Myocyte (in vitro differentiated cells): ENCODE measurements at regions not wholly inside any gene's neighbourhood (a gene's known extent, or its start where the extent isn't known, plus 50 kb on each side); places are given as distances from the start of the nearest gene placed in this dataset.

ENCODE experiments used
- DNase-seq: peaks from one replicate; pipeline ENCODE4 v3.0.0-alpha.2; 2012; ENCODE audit warnings: low read depth

DNA sequence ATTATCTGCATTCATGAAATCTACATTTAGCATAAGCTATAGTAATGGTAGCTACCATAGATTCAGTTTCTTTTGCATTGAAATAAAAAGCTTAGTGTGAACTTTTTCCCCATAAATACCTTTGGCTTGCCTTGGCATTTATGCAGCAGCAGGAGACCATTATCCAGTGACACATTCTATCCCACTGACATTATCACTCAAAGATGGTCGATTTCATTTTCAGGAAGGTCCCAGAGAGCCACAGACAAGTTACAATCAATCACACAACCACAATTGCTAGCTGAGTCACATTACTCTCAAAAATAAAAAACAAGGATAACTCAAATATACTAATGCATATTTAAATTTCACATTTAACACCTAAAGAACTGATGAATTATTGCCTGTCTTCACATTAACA, 512.7 kb upstream of the CDH2 start:
- no peak for DNase-seq

GRCh38 chr18:28684746-28685355, 507.9 kb upstream of the CDH2 start:
- no peak for DNase-seq

GRCh38 chr18:28682912-28683311, 506.0 kb upstream of the CDH2 start:
- no peak for DNase-seq

GRCh38 chr18:28669165-28669564, 492.2 kb upstream of the CDH2 start:
- DNase-seq, result no peak

DNA sequence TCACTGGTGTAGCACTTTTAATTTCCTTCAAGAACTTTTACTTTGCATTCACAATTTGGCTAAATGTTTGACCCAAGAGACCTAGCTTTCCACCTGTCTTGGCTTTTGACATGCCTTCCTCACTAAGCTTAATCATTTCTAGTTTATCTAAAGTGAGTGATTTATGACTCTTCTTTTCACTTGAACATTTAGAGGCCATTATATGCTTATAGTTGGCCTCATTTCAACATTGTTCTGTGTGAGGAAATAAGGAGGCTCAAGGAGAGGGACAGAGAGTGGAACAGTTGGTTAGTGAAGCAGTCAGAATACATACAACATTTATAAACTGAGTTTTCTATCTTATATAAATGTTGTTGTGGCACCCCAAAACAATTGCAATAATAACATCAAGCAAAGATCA, 489.3 kb upstream of the CDH2 start:
- no peak for DNase-seq

DNA sequence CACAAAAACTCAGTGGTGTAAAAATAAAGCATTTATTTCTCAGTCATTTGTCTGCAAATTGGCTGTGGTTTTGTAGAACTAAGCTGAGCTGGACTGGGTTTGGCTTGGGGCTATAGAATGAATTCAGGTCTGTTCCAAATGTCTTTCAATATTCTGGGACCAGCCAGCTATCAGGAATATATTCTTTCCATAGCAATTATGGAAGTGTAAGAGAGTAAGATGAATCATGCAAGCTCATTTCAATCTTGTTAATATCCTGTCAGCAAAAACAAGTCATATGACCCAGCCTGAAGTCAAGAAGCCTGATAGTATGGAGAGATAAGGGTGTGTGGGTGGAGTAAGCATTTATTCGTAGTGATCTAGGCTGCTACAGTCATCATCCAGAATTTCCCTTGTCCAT, 481.0 kb upstream of the CDH2 start:
- no peak for DNase-seq

- DNase-seq, result no peak
Measured at GRCh38 chr18:28652654-28653053, 475.7 kb upstream of the CDH2 start.

GRCh38 chr18:28651298-28651697, 474.4 kb upstream of the CDH2 start:
- no peak for DNase-seq

GRCh38 chr18:28650860-28651259, 473.9 kb upstream of the CDH2 start:
- no peak for DNase-seq

GRCh38 chr18:28647961-28648360, 471.0 kb upstream of the CDH2 start:
- DNase-seq, result no peak

DNA sequence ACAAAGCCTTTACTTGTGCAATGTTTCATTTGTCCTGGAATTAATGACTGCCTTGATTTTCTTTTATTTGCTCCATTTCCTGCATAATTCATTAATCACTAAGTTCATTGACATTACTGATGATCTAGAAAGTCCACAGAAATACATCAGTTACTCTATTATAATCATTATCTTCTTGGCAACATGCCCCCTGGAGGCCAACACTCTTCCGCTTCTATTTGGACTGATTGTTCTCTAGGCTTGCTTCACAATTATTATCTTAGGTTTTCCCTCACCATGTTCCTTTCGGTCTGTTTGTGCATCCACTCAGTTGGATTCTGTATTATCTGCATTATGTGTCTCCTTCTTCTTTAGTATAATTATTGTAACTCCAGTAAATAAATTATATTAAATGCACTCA, 461.0 kb upstream of the CDH2 start:
- no peak for DNase-seq

- DNase-seq, result no peak
Measured at GRCh38 chr18:28635530-28635929, 458.6 kb upstream of the CDH2 start.

DNA sequence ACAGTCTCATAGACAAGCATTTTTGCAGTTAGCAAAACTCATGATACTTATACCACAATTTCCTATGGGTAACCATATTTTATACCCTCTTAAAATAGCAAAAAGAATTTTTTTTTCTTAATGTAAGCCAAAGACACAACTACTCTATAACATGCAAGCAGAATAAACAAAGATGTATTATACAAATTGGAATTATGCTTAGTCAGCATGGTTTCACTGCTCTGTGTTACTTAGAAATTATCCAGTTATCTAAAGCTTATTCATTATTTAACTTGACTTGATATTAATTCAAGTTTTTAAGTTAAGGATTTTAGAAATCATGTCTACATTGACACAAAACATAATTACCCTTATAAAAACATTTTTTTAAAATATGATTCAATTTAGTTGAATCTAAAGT, 449.8 kb upstream of the CDH2 start:
- no peak for DNase-seq

DNA sequence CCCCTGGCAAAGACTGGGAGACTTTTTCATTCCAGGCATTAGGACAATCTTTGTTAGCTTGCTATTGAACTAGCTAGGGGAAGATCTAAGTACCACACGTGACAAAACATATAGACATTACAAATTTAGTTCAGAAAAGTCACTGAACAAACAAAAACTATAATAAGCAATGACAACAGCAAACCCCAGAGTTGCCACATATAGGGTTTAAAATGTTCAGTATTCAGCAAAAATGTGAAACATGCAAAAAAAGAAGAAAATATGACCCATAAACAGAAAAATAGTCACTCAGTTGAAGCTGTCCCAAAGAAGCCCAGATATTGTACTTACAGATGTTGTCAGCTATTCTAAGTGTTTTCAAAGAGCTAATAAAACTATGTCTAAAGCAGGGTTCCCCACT, 431.1 kb upstream of the CDH2 start:
- no peak for DNase-seq

DNA sequence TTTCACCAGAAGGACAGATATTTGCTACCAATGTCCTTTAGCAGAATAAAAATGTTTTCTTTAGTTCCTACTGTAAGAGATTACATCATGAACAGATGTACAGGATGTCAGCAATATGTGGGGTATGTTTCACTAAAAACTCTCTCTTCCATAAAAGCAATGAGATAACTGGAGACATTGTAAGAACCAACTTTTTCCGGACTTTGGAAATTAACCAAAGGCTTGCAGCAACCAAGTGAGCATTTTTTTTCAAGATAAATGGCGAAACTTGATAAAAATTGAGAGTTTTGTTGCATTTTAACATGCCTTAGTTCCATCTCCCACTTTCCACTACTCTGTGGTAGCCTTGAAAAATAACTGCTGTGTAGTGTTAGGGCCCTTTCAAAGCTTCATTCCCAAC, 429.8 kb upstream of the CDH2 start:
- DNase-seq, result no peak

DNA sequence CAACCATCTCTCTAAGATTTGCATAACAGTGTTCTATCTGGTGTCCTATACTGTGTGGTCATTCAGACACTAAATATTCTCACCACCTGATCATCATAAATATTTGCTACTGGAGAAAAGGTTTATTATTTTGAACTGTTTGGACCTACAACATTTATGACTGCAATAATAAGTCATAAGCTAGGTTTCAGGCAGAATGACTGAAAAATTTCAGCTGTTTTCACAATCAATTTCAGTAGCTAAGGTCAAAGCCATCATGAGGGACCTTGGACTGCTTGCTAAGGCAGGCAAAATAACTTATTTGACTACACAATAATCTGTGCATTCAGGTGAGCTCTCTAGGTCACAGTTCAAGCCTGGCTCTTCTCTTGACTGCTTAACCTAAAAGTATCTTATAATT, 425.5 kb upstream of the CDH2 start:
- no peak for DNase-seq

GRCh38 chr18:28594034-28594433, 417.1 kb upstream of the CDH2 start:
- DNase-seq, result no peak

DNA sequence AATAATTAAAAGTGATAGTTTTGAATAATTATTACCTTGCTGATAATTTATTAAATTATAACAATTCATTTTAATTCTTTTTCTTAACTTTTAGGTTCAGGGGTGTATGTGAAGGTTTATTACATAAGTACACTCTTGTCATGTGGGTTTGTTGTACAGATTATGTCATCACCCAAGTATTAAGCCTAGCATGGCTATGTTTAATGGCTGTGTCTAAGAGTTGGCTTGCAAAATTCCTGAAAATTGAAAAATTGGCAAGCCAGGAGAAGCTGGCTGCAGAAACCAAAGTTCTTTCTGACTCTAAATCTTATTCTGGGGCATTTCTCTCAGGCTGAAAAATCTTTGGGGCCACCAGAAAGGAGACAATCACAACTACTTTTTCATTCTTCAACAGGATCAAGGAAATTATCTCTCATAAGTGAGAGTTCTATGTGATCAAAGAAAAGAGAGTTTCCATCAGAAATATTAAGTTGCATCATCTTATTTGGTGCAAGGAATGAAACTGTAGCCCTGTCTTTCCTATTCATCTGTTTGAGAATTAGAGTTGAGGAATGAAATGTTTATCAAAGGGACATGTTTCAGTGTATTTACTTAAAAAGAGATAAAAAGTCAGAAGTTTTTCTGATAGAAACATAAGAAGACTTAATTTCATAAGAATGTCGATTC, 412.1 kb upstream of the CDH2 start:
- peak; percentile 18 for DNase-seq

DNA sequence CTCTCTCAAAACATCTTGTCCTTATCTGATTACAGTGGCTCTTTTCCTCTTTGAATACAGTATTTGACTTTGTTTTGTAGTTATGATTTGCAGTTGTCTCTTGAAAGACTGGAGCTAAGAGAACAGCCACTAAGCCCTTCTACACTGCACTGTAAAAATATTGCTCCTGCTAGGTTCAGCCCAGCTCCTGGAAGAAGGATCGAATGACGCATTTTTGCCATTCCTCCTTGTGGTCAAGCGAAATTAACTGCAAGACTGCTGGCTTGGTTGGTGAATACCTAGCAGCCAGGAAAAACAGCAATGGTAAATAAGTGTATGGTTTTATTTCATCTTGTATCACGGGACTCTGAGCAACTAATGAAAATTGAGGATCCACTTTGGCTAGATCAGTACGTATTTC, 407.8 kb upstream of the CDH2 start:
- DNase-seq, result peak; percentile 89

DNA sequence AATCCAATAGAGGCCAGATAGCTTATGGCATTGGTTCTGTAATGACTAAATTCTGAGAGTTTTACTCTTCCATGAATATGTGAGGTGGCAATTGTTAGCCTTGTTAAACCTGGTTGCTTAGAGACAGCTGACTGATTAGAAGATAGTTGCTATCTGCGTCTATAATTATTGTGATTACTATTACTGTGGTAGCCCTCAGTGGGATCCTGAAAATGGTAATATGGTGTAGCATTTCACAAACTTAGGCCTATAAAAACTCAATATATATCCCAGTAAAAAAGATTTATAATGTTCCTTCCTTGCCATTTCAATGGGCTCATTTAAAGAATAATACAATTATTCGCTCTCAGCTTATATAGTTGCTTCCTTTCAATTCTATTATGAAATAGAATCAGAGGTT, 405.8 kb upstream of the CDH2 start:
- DNase-seq, result peak; percentile 13

DNA sequence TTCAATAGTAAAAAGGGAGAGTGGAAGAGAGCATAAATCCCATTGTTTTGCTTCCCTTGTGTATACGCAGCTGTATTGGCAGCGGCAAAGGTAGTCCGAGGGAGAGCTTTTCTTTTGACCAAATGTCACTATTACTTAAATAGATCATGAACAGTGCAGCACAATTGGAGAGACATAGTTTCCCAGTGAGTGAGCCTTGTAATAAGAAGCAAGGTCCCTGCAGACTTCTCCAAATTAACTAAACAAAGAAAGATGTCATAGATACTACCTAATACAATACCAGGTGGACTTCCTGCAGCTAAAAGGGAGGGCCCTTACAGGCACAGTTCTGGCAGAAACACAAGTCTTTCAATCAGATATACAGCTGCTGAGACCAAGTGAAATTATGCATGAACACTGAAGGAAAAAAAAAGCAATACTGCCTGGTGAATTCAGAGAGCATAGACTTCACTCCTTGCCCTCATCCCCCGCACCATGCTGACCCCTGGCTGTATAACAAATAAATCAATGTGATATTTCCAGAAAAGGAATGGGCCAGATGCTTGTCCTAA, 404.7 kb upstream of the CDH2 start:
- DNase-seq, result peak; percentile 61

DNA sequence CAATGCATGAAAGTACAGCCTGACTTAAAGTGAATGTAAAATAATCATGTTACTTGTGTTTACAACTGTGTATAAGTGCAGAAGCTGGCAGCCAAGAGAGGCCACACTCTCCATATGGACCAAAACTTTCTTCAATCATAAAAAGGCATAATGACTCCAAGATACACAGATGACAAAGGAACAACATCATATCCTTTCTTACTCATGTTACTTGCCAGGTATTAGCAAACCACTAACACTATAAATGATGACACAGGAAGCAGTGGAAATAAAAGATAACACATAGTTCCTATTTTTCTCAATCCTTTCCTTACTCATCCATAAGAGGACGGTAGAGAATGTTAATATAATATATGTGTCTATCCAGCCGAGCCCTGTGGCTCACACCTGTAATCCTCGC, 400.0 kb upstream of the CDH2 start:
- no peak for DNase-seq

GRCh38 chr18:28575123-28575522, 398.2 kb upstream of the CDH2 start:
- no peak for DNase-seq
